Fibroblast of skin of left quadriceps (primary cell): ENCODE measurements at regions not wholly inside any gene's neighbourhood (a gene's known extent, or its start where the extent isn't known, plus 50 kb on each side); places are given as distances from the start of the nearest gene placed in this dataset.
"Not testable (repeated sequence)": the region's sequence is repeated elsewhere in the genome, so short reads cannot be mapped to it uniquely, and the experiment has no call there.

ENCODE experiments used
- DNase-seq, 2 experiments: peaks; one replicate each; pipeline ENCODE4 v3.0.0-alpha.2; 2013; ENCODE audit warnings: low read depth in 2 of 2

DNA sequence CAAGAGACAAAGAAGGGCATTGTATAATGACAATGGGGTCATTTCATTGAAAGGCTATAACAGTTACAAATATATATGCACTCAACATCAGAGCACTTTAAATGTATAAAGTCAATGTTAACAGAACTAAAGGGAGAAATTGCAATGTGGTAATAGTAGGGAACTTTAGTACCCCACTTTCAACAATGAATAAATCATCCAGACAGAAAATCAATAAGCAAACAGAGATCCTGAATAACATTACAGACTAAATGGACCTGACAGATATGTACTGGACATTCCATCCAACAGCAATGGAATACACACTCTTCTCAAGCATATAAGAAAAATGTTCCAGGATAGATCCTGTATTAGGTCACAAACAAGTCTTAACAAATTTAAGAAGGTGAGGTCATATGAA lies 90.5 kb upstream of the ALKAL2 start:
- DNase-seq, result no peak

DNA sequence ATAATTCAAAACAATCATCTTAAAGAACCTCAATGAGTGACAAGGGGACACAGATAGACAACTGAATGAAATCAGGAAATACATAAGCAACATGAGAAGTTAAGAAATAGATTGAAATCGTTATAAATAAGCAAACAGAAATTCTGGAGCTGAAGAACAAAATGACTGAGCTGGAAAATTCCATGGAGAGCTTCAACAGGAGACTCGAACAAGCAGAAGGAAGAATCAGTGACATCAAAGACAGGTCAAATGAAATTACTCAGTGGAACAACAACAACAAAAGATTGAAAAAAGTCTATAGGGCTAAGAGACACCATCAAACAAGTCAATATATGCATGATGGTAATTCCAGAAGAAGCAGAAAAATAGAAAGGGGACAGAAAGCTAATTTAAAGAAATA lies 89.5 kb upstream of the ALKAL2 start:
- no peak for DNase-seq

DNA sequence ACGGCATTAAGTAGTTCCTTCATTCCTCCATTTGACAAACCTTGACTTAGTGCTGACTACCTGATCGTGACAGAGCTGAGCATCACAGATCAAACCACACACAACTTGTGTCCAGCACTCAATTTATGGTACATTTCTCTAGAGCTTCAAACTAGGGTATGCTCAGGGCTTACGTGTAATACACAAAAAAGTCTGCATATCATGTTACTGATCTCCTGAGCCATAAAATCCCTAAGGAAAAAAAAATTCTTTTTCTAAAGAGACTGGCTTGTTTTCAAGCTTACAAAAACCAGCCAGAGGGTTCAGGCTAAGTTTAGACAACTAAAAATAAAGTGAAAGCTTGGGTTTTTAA lies 88.0 kb upstream of the ALKAL2 start:
- DNase-seq, result no peak

DNA sequence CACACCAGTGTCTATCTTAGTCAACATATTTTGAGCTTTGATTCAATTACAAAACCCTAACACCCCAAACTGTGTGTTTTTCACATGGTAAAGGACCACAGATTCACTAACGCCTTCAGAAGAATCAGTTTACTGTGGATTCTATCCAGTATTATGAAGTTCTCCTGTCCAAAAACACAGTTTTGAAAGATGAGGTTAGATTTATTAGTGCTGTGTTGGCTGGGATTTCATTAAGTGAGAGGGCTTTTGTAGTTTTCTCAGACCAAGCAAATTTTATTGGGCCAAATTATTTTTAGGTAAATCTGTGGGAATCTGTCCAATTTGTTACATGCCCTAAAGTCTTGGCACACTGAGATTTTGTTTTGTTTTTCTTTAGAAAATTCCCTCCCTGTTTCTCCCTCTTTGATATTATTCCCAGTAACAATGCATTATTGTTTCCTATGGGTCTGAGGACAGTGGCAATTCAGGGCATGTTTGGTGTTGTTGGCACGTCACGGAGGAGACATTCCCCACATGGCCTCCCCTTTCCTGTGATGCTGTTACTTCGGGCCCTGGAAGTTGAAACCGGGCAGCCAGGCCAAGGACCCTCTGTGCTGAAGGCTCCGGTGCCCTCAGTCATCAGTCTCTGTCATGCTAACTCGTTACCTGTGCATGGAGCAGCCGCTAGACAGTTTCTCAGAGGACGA lies 87.5 kb upstream of the ALKAL2 start:
- DNase-seq, result no peak

DNA sequence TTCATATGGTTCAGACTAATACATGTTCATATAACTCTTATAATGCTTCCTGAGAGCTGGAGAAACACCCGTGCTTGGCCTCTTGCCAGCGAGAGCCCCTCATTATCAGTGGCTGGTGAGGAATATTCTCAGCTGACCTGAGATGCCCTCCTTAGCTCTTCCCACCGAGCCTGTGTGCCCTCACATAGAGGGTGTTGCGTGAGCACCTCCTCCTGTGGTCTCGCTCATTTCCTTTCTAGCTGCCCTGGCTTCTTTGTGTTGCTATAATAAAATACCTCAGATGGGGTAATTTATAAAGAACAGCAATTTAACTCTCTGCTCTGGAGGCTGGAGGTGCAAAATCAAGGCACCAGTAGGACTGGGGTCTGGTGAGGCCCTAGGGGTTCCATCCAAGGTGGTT lies 80.5 kb upstream of the ALKAL2 start:
- DNase-seq, result no peak

DNA sequence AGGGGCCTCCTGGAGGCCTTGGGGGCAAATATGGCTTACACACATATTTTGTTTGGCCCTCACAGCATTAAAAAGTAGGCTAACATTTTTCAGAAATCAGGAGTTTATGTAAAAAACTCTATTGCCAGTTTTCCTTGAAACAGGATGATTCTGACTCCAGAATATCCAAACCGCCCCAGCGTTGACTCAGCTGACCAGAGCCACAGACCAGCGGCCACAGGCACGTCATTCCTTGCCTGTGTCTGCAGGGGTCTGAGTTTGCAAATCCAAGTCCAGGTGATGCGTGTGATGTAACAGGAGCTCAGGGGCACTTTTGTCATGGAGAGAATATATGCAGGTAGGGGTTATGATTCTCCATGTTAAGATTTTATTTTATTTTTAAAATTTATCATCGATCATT lies 79.4 kb upstream of the ALKAL2 start:
- DNase-seq, result no peak

DNA sequence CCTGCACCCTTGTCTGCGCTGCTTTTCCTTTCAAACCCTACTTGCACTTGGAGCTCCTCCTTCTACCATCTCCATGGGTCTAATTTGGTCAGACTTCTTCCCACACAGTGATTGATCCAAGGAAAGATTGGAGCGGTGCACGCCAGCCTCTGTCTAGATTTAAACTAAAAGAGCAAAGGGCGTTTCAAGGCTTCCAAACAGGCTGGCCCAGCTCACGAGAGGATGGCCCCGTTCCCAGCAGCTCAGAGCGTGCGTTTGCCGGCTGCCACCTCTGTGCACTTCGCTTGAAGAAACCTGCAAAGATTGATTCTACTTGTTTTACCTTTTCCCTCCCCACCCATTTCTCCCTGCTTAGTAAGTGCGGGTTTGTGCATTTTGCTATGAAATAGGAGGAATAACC lies 78.8 kb upstream of the ALKAL2 start:
- no peak for DNase-seq

DNA sequence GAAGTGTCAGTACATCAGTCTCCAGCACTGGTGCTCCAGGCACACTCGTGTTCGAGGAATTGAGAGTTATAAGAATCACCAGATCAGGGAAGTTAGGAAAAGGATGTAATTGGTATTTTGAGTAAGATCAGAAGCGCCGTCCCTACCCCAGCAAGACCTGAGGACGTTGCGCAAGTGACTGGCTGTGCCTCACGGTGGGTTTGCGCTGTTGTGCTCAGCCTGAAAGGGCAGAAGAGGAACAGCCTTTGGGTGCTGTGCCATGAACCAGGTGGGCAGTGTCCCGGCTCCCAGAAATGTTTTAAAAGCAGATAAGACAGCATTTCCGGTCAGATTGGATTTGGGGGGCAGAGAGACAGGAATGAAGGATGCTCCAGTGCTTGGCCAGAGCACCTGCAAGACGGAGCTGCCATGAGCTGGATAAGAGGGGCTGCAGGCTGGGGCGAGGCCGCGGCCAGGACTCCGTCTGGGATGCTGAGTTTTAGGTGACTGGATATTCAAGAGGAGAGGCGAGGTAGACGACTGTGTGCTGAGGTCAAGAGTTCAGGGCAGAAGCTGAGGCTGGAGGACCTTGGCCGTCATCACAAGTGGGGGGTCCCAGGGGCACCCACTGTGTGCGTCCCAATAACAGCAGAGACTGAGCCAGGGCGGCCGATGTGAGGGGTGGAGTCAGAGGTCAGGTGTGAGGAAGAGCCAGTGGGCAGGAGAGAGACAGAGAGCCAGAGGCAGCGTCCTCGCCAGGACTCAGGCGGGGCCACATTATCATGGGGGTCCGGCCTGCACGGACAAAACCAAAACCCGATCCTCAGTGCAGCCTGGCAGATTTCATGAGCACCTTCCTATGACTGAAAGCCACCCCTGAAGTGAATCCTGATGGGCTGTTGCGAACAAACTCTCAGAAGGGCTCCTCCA lies 77.7 kb upstream of the ALKAL2 start:
- DNase-seq, result no peak

DNA sequence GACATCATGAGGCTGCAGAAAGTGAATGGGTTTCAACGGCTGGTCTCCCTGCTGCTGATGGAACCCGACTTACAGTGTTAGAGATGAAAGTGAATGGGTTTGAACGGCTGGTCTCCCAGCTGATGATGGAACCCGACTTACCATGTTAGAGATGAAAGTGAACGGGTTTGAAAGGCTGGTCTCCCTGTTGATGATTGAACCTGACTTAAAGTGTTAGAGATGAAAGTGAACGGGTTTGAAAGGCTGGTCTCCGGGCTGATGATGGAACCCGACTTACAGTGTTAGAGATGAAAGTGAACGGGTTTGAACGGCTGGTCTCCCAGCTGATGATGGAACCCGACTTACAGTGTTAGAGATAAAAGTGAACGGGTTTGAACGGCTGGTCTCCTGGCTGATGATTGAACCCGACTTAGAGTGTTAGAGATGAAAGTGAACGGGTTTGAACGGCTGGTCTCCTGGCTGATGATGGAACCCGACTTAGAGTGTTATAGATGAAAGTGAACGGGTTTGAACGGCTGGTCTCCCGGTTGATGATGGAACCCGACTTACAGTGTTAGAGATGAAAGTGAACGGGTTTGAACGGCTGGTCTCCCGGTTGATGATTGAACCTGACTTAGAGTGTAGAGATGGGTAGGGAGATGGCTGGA lies 76.1 kb upstream of the ALKAL2 start:
- DNase-seq, result no peak

DNA sequence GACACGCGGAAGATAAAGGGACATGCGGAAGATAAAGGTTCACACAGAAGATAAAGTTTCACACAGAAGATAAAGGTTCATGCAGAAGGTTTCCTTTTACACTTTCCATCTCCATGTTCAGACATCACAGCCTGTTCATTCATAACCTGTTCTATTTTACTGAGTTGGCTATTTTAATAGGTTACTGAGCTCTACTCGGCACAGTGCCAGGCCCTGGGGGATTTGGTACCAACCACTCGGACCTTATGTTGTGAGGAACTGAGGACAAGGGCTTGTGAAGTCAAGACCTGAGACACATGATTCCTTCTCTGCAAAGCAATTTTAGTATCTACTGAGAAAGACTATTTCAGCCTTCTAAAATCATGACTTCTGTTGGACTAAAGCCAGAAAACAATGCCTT lies 75.0 kb upstream of the ALKAL2 start:
- DNase-seq, result no peak

DNA sequence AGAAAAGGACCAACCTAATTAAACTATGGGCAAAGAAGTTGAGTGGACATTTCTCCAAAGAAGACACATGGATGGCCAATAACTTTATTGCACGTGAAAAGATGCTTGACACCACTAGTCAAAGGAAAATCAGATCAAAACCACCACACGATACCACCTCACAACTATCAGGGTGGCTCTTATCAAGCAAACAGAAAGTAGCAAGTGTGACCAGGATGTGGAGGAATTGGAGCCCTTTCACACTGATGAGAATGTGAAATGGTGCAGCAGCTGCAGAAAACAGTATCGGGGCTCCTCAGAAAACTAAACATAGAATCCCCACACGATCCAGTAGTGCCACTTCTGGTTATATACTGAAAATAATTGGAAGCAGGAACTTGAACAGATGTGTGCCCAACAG lies 72.2 kb upstream of the ALKAL2 start:
- no peak for DNase-seq

DNA sequence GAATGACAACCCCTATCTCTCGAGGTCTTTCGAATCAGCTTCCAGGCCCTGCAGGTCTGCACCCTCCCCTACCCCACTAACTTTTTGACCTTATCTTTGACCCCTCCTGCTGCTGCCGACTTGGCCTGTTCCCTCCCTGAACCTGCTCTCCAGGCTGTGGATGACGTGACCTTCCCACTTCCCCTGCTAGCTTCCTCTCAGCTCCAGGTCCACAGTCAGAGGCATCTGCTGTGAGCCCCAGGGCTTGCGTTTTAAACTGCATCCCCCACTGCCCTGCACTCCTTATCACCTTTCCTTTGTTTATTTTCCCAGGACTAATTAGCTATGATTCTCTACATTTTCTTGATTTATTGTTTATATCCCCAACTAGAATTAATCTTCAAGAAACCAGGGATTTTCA lies 71.2 kb upstream of the ALKAL2 start:
- DNase-seq, result no peak

DNA sequence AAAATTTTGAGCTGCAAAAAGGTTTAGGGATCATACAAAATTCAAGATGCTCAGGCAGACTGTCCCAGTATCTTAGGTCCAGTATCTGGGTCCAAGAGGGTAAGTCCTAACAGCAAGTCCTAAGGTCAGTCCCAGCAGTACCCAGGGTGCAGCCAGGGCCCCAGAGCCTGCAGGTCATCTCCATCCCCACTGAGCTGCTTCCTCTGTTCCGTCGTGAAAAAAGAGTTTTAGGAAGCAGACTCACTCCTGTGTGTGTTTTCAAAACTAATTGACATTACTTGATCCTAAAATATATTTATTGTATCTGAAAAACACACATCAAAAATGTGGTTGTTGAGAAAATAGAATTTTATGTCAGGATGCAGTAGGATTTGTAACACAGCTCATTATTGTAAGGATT lies 69.9 kb upstream of the ALKAL2 start:
- no peak for DNase-seq

DNA sequence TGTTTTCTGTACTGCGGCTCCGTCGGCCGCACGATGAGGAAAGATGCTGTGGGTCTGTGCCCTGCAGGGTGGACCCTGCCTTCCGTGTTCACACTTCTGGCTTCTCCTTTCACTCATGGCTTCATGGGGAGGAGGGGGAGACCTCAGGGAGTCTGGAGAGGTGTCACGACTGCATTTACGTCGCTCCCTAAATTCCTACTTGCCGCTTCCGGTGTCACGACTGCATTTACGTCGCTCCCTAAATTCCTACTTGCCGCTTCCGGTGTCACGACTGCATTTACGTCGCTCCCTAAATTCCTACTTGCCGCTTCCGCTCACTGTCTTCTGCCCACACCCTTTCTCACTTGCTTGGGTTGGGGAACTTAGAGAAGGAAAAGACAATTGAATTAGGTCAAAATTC lies 68.4 kb upstream of the ALKAL2 start:
- not testable (repeated sequence) for DNase-seq

DNA sequence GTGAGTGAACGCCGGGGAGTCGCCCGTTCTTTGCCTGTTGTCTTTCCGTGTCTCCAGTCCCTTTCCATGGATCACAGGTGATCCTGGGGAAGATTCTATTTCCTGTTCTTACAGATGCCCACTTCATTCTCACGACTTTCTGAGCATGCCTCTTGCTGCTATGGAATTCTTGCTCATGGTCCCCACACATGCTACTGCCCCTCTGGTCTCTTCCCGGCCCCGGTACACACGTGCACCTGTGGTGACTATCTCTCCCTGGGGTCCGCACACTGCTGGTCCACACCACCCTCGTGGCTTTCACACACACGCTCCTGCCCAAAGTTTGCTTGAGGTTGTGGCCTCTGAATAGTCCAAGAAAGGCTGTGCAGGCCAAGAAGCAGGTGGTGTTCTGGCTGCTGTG lies 67.9 kb upstream of the ALKAL2 start:
- DNase-seq, result no peak

DNA sequence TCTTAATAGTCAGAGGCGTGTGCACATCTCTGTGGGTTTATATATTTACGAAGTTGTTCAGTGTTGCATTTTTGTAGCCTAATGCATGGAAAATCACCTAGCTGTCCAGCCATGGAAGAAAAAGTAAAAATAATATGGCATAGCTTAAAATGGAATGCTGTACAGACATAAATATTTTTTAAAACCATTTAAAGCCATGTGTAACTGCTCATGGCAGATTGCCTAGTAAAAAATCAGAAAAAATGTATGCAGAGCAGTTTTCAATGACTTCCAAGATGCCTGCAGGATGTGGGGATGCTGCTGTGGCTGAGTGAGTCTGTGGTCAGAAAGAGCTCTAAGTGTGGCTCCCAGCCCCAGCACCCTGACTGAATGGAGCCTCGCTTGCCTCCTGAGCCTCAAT lies 64.8 kb upstream of the ALKAL2 start:
- no peak for DNase-seq

DNA sequence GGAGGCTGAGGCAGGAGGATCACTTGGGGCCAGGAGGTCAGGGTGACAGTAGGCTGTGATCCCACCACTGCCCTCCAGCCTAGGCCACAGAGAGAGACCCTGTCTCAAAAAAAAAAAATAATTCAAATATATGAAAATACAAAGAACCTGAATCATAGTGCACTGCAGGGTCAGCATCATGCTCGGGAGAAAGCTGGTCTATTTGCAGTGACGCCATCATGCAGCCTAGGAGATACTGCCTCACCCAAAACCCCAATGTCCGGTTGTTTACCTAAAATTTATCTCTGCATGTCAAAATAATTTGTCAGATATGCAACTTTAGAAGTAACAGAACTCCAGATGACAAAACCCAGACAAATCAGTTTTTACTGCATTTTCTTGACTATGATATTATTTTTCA lies 61.5 kb upstream of the ALKAL2 start:
- DNase-seq, result no peak

DNA sequence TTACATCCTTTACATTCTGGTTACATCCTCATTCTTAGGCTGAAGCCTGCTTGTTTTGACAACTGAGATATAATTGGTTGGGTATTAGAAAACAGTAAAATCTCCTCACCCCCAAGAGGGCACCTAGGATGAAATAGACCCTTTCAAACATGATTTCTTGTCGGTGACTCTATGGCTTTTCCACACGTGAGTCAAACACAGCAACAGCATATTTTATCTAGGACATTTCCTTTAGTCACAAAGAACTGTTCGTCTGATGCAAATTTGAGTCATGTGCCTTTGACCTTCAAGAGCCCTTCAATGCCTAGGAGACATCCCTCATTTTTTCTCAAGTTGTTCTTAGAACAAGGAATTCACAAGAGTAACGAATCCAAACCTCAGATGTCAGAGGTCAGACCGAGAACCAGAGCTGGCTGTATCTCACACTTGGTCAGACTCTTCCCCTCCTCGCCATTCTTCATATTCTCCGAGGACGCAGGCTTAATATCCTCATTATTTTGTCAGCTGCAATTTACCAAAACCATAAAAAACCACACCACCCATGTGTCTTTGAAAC lies 60.5 kb upstream of the ALKAL2 start:
- no peak for DNase-seq

DNA sequence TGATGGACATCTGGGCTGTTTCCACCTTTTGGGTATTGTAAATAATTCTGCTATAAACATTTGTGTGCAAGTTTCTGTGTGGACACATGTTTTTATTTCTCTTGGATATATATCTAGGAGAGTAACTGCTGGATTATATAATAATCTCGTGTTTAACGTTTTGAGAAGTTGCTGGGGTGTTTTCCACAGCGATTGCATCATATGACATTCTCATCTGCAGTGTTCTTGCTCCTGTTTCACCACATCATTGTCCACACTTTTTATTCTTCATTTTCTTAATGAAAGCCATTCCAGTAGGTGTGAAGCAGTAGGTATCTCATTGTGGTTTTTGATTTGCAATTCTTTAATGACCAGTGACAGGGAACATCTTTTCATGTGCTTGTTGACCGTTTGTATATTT lies 56.9 kb upstream of the ALKAL2 start:
- no peak for DNase-seq

DNA sequence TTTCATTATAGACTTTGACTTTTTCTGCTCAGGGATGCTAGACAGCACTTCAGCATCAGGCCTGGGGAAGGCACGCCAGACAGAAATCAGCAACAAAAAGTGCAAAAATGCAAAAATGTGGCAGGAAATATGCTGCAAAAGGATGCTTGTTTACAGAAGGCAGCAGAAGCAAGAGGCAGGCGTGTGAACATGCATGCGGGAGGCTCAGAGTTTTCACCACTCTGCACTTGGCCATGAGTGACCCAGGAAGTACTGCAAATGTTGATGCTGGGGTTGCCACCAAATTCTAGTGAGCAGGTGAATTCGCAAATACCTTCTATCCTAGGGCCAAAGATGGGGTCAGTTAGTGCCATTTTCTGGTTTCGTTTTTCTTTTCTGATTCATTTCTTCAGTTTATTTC lies 55.5 kb upstream of the ALKAL2 start:
- no peak for DNase-seq

DNA sequence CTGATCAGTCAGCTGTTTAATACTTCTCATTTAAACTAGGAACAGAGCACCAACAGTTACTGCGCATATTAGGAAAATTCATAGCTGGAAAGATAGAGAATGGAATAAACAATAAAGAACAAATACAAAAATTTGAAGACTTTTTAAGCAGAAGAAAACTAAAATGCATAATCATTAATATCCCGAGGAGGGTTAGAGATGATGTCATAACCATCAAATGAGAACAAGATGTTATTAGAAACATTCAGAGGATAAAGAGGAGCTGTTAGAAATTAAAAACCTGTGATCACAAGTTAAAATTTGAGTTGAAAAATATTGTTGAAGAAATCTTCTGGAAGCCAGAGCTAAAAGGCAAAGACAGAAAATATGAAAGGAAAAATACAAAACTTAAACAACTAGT lies 54.0 kb upstream of the ALKAL2 start:
- no peak for DNase-seq

DNA sequence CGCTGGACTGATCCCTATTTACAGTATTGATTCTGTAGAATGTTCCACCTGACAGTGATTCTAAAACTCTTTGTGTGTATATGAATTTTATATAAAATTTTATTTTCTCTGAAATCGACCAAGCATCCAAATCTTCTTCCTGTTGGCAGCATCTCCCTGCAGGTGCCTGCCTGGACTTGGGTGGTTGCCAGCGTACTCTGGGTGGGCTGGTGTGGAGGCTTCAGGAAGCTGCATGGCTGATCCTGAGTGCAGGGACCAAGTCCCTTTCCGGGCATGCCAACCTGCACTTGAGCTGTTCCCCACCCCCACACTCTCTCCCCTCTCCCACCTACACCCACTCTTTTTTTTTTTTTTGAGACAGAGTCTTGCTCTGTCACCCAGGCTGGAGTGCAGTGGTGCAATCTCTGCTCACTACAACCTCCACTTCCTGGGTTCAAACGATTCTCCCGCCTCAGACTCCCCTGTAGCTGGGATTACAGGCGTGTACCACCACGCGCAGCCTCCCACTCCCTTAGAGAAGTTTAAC lies 53.2 kb upstream of the ALKAL2 start:
- no peak for DNase-seq
